B cell (primary cell): ENCODE measurements at regions not wholly inside any gene's neighbourhood (a gene's known extent, or its start where the extent isn't known, plus 50 kb on each side); places are given as distances from the start of the nearest gene placed in this dataset.

ENCODE experiments used
- ATAC-seq: fragments of 200-7000 bp; cut with Tn5 transposase; one replicate; pipeline ENCODE4 v1.10.0; 2021; ENCODE audit warnings: low read depth, mild to moderate bottlenecking, moderate number of reproducible peaks, moderate library complexity
- CTCF ChIA-PET: fragments of 350-600 bp; sonication (Branson Sonifier 250); formaldehyde crosslinking; loops from one replicate; lab custom pipeline; 2021; ENCODE audit warnings: antibody characterized with exemption, inconsistent platforms; lab: Charles Lee
- POLR2A ChIA-PET: fragments of 350-600 bp; sonication (Branson Sonifier 250); formaldehyde crosslinking; loops from one replicate; lab custom pipeline; 2021; ENCODE audit warnings: antibody characterized with exemption; lab: Charles Lee
- DNase-seq: peaks from one replicate; pipeline ENCODE4 v3.0.0; 2013
- H2AFZ ChIP-seq: 2 replicates; pipeline ENCODE4 v1.6.1; 2012; ENCODE audit warnings: mild to moderate bottlenecking, low read depth, low read length; ENCODE audit not compliant: insufficient read depth, poor library complexity, severe bottlenecking
- H3K27ac ChIP-seq, 2 donors: 1 replicate in 1 of 2; 2 replicates in 1 of 2; pipeline ENCODE4 v1.5.1; 2012 to 2013; ENCODE audit warnings: low read length in 2 of 2, mild to moderate bottlenecking in 2 of 2, moderate library complexity in 1 of 2
- H3K27me3 ChIP-seq, 4 experiments: fragments of 200-600 bp in 1 of 4; sonication (generic) in 1 of 4; replicated peaks in 1 of 4; 1 replicate in 2 of 4; 2 replicates in 2 of 4; pipeline versions ENCODE4 v1.6.1 to v1.7.0; 2013 to 2016; ENCODE audit warnings: low read length in 3 of 4, mild to moderate bottlenecking in 2 of 4, mixed read lengths in 1 of 4, moderate library complexity in 1 of 4; ENCODE audit not compliant: insufficient read depth in 4 of 4, control insufficient read depth in 3 of 4; ENCODE audit errors: control extremely low read depth in 1 of 4
- H3K36me3 ChIP-seq, 2 experiments: replicated peaks in 1 of 2; 1 replicate in 1 of 2; 2 replicates in 1 of 2; pipeline versions ENCODE4 v1.6.1 to v1.7.1; 2013; ENCODE audit warnings: low read length in 1 of 2; ENCODE audit not compliant: insufficient read depth in 2 of 2, control insufficient read depth in 1 of 2; ENCODE audit errors: control extremely low read depth in 1 of 2, extremely low read depth in 1 of 2
- H3K4me1 ChIP-seq, 2 donors: fragments of 200-600 bp in 1 of 2; sonication (generic) in 1 of 2; 1 replicate in 1 of 2; 2 replicates in 1 of 2; pipeline versions ENCODE4 v1.5.1 to v1.6.1; 2013 to 2017; ENCODE audit warnings: low read length in 2 of 2; ENCODE audit not compliant: control insufficient read depth in 2 of 2, insufficient read depth in 2 of 2
- H3K4me2 ChIP-seq: replicated peaks from 2 replicates; pipeline ENCODE3; 2012; ENCODE audit warnings: mild to moderate bottlenecking, low read depth, low read length; ENCODE audit not compliant: poor library complexity, severe bottlenecking
- H3K4me3 ChIP-seq, 5 experiments: fragments of 200-600 bp in 1 of 5; sonication (generic) in 1 of 5; 1 replicate in 3 of 5; 2 replicates in 2 of 5; pipeline versions ENCODE4 v1.5.1 to v1.7.0; 2011 to 2016; ENCODE audit warnings: low read length in 4 of 5, mild to moderate bottlenecking in 4 of 5, low read depth in 2 of 5, control low read depth in 1 of 5, moderate library complexity in 1 of 5; ENCODE audit not compliant: insufficient read depth in 1 of 5; ENCODE audit errors: control extremely low read depth in 1 of 5, extremely low read depth in 1 of 5
- H3K79me2 ChIP-seq: fragments of 200-600 bp; sonication (generic); one replicate; pipeline ENCODE4 v1.6.0; 2016; ENCODE audit warnings: low read length; ENCODE audit not compliant: control insufficient read depth, insufficient read depth
- H3K9ac ChIP-seq: fragments of 200-600 bp; sonication (generic); 2 replicates; pipeline ENCODE4 v1.6.1; 2017; ENCODE audit warnings: mild to moderate bottlenecking, low read length, moderate library complexity
- H3K9me3 ChIP-seq, 3 donors: one replicate each; pipeline versions ENCODE4 v1.6.1 to v1.7.1; 2013; ENCODE audit warnings: low read length in 2 of 3; ENCODE audit not compliant: control insufficient read depth in 2 of 3, insufficient read depth in 1 of 3; ENCODE audit errors: control extremely low read depth in 1 of 3
- H4K20me1 ChIP-seq: 2 replicates; pipeline ENCODE4 v1.6.0; 2012; ENCODE audit warnings: mild to moderate bottlenecking, low read length; ENCODE audit not compliant: insufficient read depth, control insufficient read depth, poor library complexity, severe bottlenecking
- H3K27ac Mint-ChIP-seq: one replicate; pipeline ENCODE4 v1.8.0; 2021; ENCODE audit warnings: mixed read lengths
- H3K27me3 Mint-ChIP-seq: one replicate; pipeline ENCODE4 v1.8.0; 2021; ENCODE audit warnings: mixed read lengths
- H3K4me1 Mint-ChIP-seq: one replicate; pipeline ENCODE4 v1.8.0; 2021; ENCODE audit warnings: mixed read lengths
- H3K4me3 Mint-ChIP-seq: one replicate; pipeline ENCODE4 v1.8.0; 2021; ENCODE audit warnings: mixed read lengths
- H3K9me3 Mint-ChIP-seq: one replicate; pipeline ENCODE4 v1.8.0; 2022; ENCODE audit warnings: mixed read lengths; ENCODE audit not compliant: insufficient read depth
- EZH2 ChIP-seq: IDR thresholded peaks from 2 replicates; pipeline ENCODE4 v1.6.1; 2012; ENCODE audit warnings: borderline replicate concordance, low read depth, mild to moderate bottlenecking, moderate library complexity, low read length; ENCODE audit not compliant: insufficient read depth, poor library complexity, severe bottlenecking
- WGBS: methylation state at CpG from one replicate; pipeline ENCODE4 v1.1.5; 2013; ENCODE audit warnings: missing lambda C conversion rate; ENCODE audit not compliant: insufficient coverage; 5-methylcytosine and 5-hydroxymethylcytosine counted together
- intact Hi-C: fragments of 100-400 bp; cut with micrococcal nuclease; formaldehyde crosslinking; loops from one replicate; pipeline ENCODE4 v1.10.0; 2022
- TF ChIP-seq, protein P1 (sequence below): fragments of 200-600 bp; IDR thresholded peaks from one replicate; pipeline ENCODE4 v1.8.0; 2022; ENCODE audit warnings: antibody characterized with exemption, mild to moderate bottlenecking

DNA sequence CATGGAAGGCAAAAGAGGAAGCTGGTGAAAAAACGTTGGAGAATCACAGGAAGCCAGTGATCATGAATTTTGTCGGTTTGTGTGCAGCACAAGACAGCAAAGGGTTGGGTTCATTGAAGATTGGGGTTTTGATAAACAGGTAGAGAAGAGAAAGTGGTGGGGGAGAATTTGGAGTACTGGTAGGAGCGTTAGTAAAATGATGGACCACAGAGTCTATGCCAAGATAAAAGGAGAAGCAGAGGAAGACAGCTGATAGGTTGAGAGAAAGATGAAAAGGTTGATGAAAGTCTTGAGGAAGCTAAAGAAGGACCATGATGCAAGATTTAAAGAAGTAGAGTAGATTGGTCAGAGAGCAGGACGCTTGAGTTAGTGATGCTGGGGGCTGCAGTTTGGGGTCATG is 156.8 kb upstream of the POU3F1 start:
- H3K4me1 Mint-ChIP-seq, result no peaks in the 10 kb centered on the region
- no peak overlapping the region for H3K4me3 ChIP-seq
- H3K4me1 ChIP-seq, result no peaks in the 10 kb centered on the region
- DNase-seq, result no peak
- TF ChIP-seq EZH2, result no peak
- TF ChIP-seq, protein P1, sequence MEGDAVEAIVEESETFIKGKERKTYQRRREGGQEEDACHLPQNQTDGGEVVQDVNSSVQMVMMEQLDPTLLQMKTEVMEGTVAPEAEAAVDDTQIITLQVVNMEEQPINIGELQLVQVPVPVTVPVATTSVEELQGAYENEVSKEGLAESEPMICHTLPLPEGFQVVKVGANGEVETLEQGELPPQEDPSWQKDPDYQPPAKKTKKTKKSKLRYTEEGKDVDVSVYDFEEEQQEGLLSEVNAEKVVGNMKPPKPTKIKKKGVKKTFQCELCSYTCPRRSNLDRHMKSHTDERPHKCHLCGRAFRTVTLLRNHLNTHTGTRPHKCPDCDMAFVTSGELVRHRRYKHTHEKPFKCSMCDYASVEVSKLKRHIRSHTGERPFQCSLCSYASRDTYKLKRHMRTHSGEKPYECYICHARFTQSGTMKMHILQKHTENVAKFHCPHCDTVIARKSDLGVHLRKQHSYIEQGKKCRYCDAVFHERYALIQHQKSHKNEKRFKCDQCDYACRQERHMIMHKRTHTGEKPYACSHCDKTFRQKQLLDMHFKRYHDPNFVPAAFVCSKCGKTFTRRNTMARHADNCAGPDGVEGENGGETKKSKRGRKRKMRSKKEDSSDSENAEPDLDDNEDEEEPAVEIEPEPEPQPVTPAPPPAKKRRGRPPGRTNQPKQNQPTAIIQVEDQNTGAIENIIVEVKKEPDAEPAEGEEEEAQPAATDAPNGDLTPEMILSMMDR, result no peak
- 21% methylated on average over 4 of the region's 4 CpGs for WGBS
- no peak overlapping the region for H2AFZ ChIP-seq
- H3K27ac Mint-ChIP-seq, result no peak overlapping the region
- H3K4me2 ChIP-seq, result no peak overlapping the region
- POLR2A ChIA-PET, result no interaction called here
- intact Hi-C loops, result no loop called here
- peaks cover 0 to 6% (median 0%) of the 10 kb centered on the region in 4 experiments for H3K27me3 ChIP-seq
- no peak for ATAC-seq
- H3K27ac ChIP-seq, result no peak overlapping the region
- H4K20me1 ChIP-seq, result no peaks in the 10 kb centered on the region
- H3K79me2 ChIP-seq, result no peaks in the 10 kb centered on the region
- H3K9ac ChIP-seq, result no peak overlapping the region
- peaks cover 0 to 5% (median 0%) of the 10 kb centered on the region in 3 donors for H3K9me3 ChIP-seq
- H3K4me3 Mint-ChIP-seq, result no peak overlapping the region
- H3K27me3 Mint-ChIP-seq, result peaks cover 4% of the 10 kb centered on the region
- no peaks in the 10 kb centered on the region for H3K36me3 ChIP-seq
- CTCF ChIA-PET, result no interaction called here
- H3K9me3 Mint-ChIP-seq, result peaks cover 3% of the 10 kb centered on the region

DNA sequence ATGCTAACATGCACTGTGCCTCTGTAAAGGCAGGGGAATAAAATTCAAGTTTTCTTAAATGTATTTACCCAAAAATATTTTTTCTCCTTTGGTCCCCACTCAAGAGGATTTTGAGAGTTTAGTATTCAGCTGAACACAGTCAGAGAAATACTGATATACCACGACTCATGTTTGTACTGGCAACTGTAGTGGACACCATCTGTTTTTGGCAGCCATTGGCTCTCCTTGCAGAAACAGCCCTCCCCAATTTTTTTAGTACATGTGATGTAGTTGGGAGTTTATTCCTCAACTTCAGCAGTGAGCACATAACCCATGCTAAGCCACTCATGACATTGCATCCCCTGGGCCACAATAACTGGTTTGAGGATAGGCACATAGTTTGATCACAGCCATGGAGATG is 154.8 kb upstream of the POU3F1 start:
- Mint-ChIP-seq H3K27me3 (peaks cover 4% of the 10 kb centered on the region), H3K4me3 (no peak overlapping the region), H3K27ac (no peak overlapping the region), H3K9me3 (peaks cover 3% of the 10 kb centered on the region), H3K4me1 (no peaks in the 10 kb centered on the region)
- H3K4me3 ChIP-seq, result no peak overlapping the region
- ATAC-seq (no peak), DNase-seq (no peak)
- H3K36me3 ChIP-seq, result no peaks in the 10 kb centered on the region
- no peak overlapping the region for H3K27ac ChIP-seq
- CTCF ChIA-PET, result interaction anchor here (1.3 kb wide), 1 partner anchor 49 kb away, joined by 4 read pairs; no protein-coding TSS in a partner anchor
- H3K9me3 ChIP-seq, result peaks cover 0 to 5% (median 0%) of the 10 kb centered on the region in 3 donors
- 100% methylated on average over 1 of the region's 1 CpG for WGBS
- H3K9ac ChIP-seq, result no peak overlapping the region
- intact Hi-C loops, result no loop called here
- H3K79me2 ChIP-seq, result no peaks in the 10 kb centered on the region
- TF ChIP-seq, protein P1, result no peak
- TF ChIP-seq EZH2, result no peak
- no peaks in the 10 kb centered on the region for H4K20me1 ChIP-seq
- peaks cover 0 to 6% (median 0%) of the 10 kb centered on the region in 4 experiments for H3K27me3 ChIP-seq
- POLR2A ChIA-PET, result no interaction called here
- no peak overlapping the region for H2AFZ ChIP-seq
- no peak overlapping the region for H3K4me2 ChIP-seq
- H3K4me1 ChIP-seq, result no peaks in the 10 kb centered on the region
